NCI-H2107 treated with DMSO at 0.1 percent for 48 hours (cell line): ENCODE measurements at regions not wholly inside any gene's neighbourhood (a gene's known extent, or its start where the extent isn't known, plus 50 kb on each side); places are given as distances from the start of the nearest gene placed in this dataset.
A peak's percentile ranks its signal among the peaks of the same experiment; 100 is the strongest.

Experiments used
- DNase-seq: peaks from one replicate; lab custom pipeline; 2025; ENCODE audit not compliant: unreplicated experiment; lab: John Stamatoyannopoulos, UW

GRCh38 chr16:80489173-80489572, 51.6 kb upstream of the DYNLRB2 start:
- DNase-seq, result no peak

- DNase-seq, result no peak
These were observed 52.6 kb upstream of the DYNLRB2 start for GRCh38 chr16:80488167-80488566.

- DNase-seq, result no peak
These were observed 60.1 kb upstream of the DYNLRB2 start for GRCh38 chr16:80480664-80481063.

- DNase-seq, result no peak
These were observed 63.0 kb upstream of the DYNLRB2 start for GRCh38 chr16:80477838-80478237.

GRCh38 chr16:80468029-80468428, 72.8 kb upstream of the DYNLRB2 start:
- no peak for DNase-seq

- DNase-seq, result peak; percentile 3
These were observed 74.5 kb upstream of the DYNLRB2 start for GRCh38 chr16:80466024-80466987.

GRCh38 chr16:80463751-80464495, 76.9 kb upstream of the DYNLRB2 start:
- no peak for DNase-seq

GRCh38 chr16:80463326-80463725, 77.5 kb upstream of the DYNLRB2 start:
- DNase-seq, result no peak

GRCh38 chr16:80462917-80463316, 77.9 kb upstream of the DYNLRB2 start:
- no peak for DNase-seq

- DNase-seq, result no peak
These were observed 79.8 kb upstream of the DYNLRB2 start for GRCh38 chr16:80460988-80461387.

GRCh38 chr16:80459966-80460365, 80.8 kb upstream of the DYNLRB2 start:
- no peak for DNase-seq

GRCh38 chr16:80459331-80459777, 81.4 kb upstream of the DYNLRB2 start:
- no peak for DNase-seq

GRCh38 chr16:80457871-80458270, 82.9 kb upstream of the DYNLRB2 start:
- no peak for DNase-seq

- no peak for DNase-seq
These were observed 86.0 kb upstream of the DYNLRB2 start for GRCh38 chr16:80454802-80455201.

GRCh38 chr16:80449392-80449791, 91.4 kb upstream of the DYNLRB2 start:
- no peak for DNase-seq

- DNase-seq, result no peak
These were observed 93.6 kb upstream of the DYNLRB2 start for GRCh38 chr16:80447241-80447640.

GRCh38 chr16:80442779-80443178, 98.0 kb upstream of the DYNLRB2 start:
- no peak for DNase-seq

- DNase-seq, result no peak
These were observed 98.9 kb upstream of the DYNLRB2 start for GRCh38 chr16:80441935-80442334.

GRCh38 chr16:80440667-80441066, 100.1 kb upstream of the DYNLRB2 start:
- no peak for DNase-seq

GRCh38 chr16:80437707-80438106, 103.1 kb upstream of the DYNLRB2 start:
- DNase-seq, result no peak

GRCh38 chr16:80436510-80436909, 104.3 kb upstream of the DYNLRB2 start:
- no peak for DNase-seq

- DNase-seq, result no peak
These were observed 107.2 kb upstream of the DYNLRB2 start for GRCh38 chr16:80433623-80434022.
